Body of pancreas (tissue), 4 donors: ENCODE measurements at regions not wholly inside any gene's neighbourhood (a gene's known extent, or its start where the extent isn't known, plus 50 kb on each side); places are given as distances from the start of the nearest gene placed in this dataset.
A peak's percentile ranks its signal among the peaks of the same experiment; 100 is the strongest.

Experiments used
- ATAC-seq: fragments of 150-250 bp; one replicate; pipeline ENCODE4 v1.9.1; 2016
- DNase-seq, 4 donors: peaks; one replicate each; pipeline ENCODE4 v3.0.0-alpha.2; 2019
- H3K27ac ChIP-seq, 4 donors: fragments of 200-600 bp; sonication (generic); 1 replicate in 3 of 4; 2 replicates in 1 of 4; pipeline versions ENCODE4 v1.5.1 to v1.6.1; 2016 to 2019; ENCODE audit warnings: mild to moderate bottlenecking in 1 of 4, mixed read lengths in 1 of 4, moderate library complexity in 1 of 4
- H3K27me3 ChIP-seq, 2 donors: fragments of 200-600 bp; sonication (generic); one replicate each; pipeline ENCODE4 v1.6.0; 2016; ENCODE audit warnings: mild to moderate bottlenecking in 1 of 2
- H3K36me3 ChIP-seq, 2 donors: fragments of 200-600 bp; sonication (generic); replicated peaks in 1 of 2; 2 replicates each; pipeline ENCODE4 v1.5.1; 2016; ENCODE audit warnings: low read depth in 2 of 2; ENCODE audit not compliant: insufficient read depth in 1 of 2
- H3K4me1 ChIP-seq: fragments of 200-600 bp; sonication (generic); one replicate; pipeline ENCODE4 v1.6.0; 2016
- H3K4me3 ChIP-seq, 2 donors: fragments of 200-600 bp; sonication (generic); 1 replicate in 1 of 2; 2 replicates in 1 of 2; pipeline ENCODE4 v1.5.1; 2016 to 2019
- H3K9me3 ChIP-seq, 3 donors: fragments of 200-600 bp; sonication (generic); 1 replicate in 2 of 3; 2 replicates in 1 of 3; pipeline ENCODE4 v1.5.1; 2016
- POLR2A ChIP-seq, 3 donors: fragments of 450-650 bp; IDR thresholded peaks; one replicate each; pipeline ENCODE4 v1.6.1; 2016; ENCODE audit warnings: antibody characterized with exemption in 3 of 3, mild to moderate bottlenecking in 2 of 3
- WGBS, 2 donors: methylation state at CpG; one replicate each; pipeline ENCODE4 v1.1.5; 2017; 5-methylcytosine and 5-hydroxymethylcytosine counted together
- intact Hi-C: fragments of 100-400 bp; cut with DNase I; formaldehyde crosslinking; loops from one replicate; pipeline ENCODE4 v1.15.1; 2023
- TF ChIP-seq, protein P1 (sequence below), 7 experiments: fragments of 450-650 bp in 4 of 7; fragments of 200-600 bp in 3 of 7; sonication (generic) in 3 of 7; IDR thresholded peaks; one replicate each; pipeline ENCODE4 v1.5.1; 2016 to 2019; ENCODE audit warnings: antibody characterized with exemption in 7 of 7

DNA sequence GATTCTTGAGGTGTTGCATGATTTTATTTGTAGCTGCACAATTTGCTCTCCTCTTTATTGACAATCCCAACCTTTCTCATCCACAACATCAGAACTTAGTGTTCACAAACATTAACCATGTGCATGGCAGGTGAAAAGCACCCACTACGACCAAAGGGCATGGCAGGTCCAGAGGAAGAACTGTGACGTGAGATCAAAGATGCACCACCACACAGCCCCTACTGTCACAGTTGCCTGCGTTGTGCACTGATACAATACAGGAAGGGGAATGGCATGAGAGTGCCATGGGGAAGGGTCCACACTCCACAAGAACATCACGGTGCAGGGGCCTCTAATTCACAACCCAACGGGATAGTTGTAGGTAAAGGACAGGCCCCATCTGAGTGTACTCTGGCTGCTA is 217.1 kb upstream of the PFKP start:
- TF ChIP-seq POLR2A (IDR thresholded peaks at IDR 0.05) = no peak
- TF ChIP-seq, protein P1, sequence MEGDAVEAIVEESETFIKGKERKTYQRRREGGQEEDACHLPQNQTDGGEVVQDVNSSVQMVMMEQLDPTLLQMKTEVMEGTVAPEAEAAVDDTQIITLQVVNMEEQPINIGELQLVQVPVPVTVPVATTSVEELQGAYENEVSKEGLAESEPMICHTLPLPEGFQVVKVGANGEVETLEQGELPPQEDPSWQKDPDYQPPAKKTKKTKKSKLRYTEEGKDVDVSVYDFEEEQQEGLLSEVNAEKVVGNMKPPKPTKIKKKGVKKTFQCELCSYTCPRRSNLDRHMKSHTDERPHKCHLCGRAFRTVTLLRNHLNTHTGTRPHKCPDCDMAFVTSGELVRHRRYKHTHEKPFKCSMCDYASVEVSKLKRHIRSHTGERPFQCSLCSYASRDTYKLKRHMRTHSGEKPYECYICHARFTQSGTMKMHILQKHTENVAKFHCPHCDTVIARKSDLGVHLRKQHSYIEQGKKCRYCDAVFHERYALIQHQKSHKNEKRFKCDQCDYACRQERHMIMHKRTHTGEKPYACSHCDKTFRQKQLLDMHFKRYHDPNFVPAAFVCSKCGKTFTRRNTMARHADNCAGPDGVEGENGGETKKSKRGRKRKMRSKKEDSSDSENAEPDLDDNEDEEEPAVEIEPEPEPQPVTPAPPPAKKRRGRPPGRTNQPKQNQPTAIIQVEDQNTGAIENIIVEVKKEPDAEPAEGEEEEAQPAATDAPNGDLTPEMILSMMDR (IDR thresholded peaks at IDR 0.05) = no peak
- Histone ChIP-seq H3K36me3 (no peaks in the 10 kb centered on the region), H3K27me3 (no peaks in the 10 kb centered on the region), H3K9me3 (no peaks in the 10 kb centered on the region), H3K27ac (no peak overlapping the region), H3K4me3 (no peak overlapping the region), H3K4me1 (no peaks in the 10 kb centered on the region)
- WGBS, 2 donors = 76 to 81% methylated on average over 5 of the region's 5 CpGs
- DNase-seq (no peak), ATAC-seq (no peak)
- intact Hi-C loops = no loop called here

DNA sequence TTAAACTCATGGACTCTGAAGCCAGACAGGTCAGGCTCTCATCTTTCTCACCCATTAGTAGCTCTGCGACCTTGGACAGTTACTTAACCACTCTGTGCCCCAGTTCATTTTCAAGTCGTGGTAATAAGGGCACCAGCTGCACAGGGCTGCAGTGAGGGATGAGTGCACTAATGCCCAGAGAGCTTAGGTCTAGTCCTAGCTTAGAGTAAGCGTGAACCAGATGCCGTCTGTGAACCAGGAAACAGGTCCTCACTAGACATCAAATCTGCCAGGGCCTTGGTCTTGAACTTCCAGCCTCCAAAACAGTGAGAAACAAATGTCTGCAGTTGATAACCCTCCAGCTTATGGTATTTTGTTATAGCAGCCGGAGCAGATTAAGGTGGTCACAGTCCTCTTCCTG is 222.4 kb upstream of the PFKP start:
- intact Hi-C loops = loop anchor here (10.0 kb wide), 1 partner anchor 210 kb away; no protein-coding TSS in a partner anchor
- no peaks in the 10 kb centered on the region for H3K27me3 ChIP-seq
- no peak for DNase-seq
- H3K27ac ChIP-seq = no peak overlapping the region
- no peak overlapping the region for H3K4me3 ChIP-seq
- no peak for ATAC-seq
- no peaks in the 10 kb centered on the region for H3K9me3 ChIP-seq
- 59 to 62% methylated on average over 5 of the region's 5 CpGs for WGBS, 2 donors
- H3K4me1 ChIP-seq = no peaks in the 10 kb centered on the region
- no peak for TF ChIP-seq POLR2A (IDR thresholded peaks at IDR 0.05)
- TF ChIP-seq, protein P1 (IDR thresholded peaks at IDR 0.05) = no peak
- H3K36me3 ChIP-seq = no peaks in the 10 kb centered on the region

DNA sequence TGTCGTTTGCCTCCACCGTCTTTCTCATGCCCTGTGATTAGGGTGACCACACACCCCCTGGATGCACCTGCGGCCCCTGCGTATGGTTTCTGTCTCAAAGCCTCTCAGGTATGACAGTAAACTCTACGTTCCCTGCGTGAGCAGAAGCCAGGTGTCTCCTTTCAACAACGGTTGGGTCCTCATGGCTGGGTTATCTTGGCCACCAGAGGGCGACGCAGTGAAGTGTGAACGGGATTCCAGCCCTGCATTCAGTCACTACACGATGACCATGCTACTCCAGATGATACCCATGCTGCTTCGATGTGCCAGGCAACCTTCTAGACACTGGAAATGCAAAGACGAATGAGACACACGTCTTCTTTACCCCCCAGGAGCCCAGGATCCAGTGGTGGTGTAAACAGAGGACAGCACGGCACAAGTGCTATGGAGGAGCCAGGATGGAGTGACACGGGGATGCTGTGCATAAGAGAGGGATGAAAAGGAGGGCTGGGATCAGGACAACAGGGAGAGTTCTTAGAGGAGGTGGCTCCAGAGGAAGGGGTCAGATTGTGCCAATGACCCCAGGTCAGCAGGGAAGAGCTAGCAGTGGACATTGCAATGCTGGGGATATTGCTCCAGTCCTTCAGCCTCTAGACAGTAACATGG is 228.1 kb upstream of the PFKP start:
- peak; percentile 47 for ATAC-seq

DNA sequence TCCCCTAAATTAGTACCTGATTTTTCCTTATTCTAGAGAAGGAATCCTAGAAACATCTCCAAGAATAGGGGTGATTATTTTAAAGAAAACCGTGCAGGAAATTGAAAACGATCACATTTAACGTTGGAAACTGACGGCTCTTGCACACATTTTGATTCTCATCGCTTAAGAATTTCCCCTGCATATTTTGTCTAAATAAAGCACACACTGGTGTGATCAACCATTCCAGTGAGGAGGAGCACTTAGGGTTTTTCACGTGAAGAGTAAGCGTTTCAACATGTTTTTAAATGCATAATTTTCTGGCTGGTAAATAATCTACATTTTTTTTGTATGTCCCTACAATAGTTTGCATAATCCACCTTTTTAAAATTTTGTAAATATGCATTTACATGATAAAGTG is 229.7 kb upstream of the PFKP start:
- WGBS, 2 donors = 61 to 67% methylated on average over 7 of the region's 7 CpGs
- H3K4me3 ChIP-seq = no peak overlapping the region

More for the DNA sequence above, 228.1 kb upstream of the PFKP start:
- Histone ChIP-seq H3K27ac (no peak overlapping the region), H3K9me3 (no peaks in the 10 kb centered on the region), H3K27me3 (no peaks in the 10 kb centered on the region), H3K36me3 (no peaks in the 10 kb centered on the region), H3K4me1 (no peaks in the 10 kb centered on the region), H3K4me3 (no peak overlapping the region)
- 32 to 40% methylated on average over 16 of the region's 16 CpGs for WGBS, 2 donors
- intact Hi-C loops = no loop called here
- no peak for TF ChIP-seq POLR2A (IDR thresholded peaks at IDR 0.05)
- TF ChIP-seq, protein P1 (IDR thresholded peaks at IDR 0.05) = peak; percentile 39 to 60 (median 52)
- DNase-seq = peak; percentile 48 to 62 (median 52)

More for the DNA sequence above, 229.7 kb upstream of the PFKP start:
- H3K4me1 ChIP-seq = no peaks in the 10 kb centered on the region
- ATAC-seq (no peak), DNase-seq (no peak)
- intact Hi-C loops = no loop called here
- TF ChIP-seq, protein P1 (IDR thresholded peaks at IDR 0.05) = no peak
- no peak for TF ChIP-seq POLR2A (IDR thresholded peaks at IDR 0.05)
- H3K27me3 ChIP-seq = no peaks in the 10 kb centered on the region
- H3K27ac ChIP-seq = no peak overlapping the region
- no peaks in the 10 kb centered on the region for H3K9me3 ChIP-seq
- H3K36me3 ChIP-seq = no peaks in the 10 kb centered on the region
